ENCODE measurements at regions not wholly inside any gene's neighbourhood (a gene's known extent, or its start where the extent isn't known, plus 50 kb on each side); places are given as distances from the start of the nearest gene placed in this dataset.
A peak's percentile ranks its signal among the peaks of the same experiment; 100 is the strongest.

GRCh38 chr18:39806525-39806924, 2148.5 kb upstream of the PIK3C3 start:
- H3K27me3 ChIP-seq: no peaks in the 10 kb centered on the region
- DNase-seq: no peak
- no peaks in the 10 kb centered on the region for H3K4me1 ChIP-seq
- H3K36me3 ChIP-seq: no peaks in the 10 kb centered on the region
- no peak overlapping the region for H3K27ac ChIP-seq
- TF ChIP-seq POLR2AphosphoS5 (IDR thresholded peaks at IDR 0.05): no peak
- no peak for TF ChIP-seq EP300 (IDR thresholded peaks at IDR 0.05)
- TF ChIP-seq CTCF (IDR thresholded peaks at IDR 0.05): no peak
- no peak for TF ChIP-seq POLR2A (IDR thresholded peaks at IDR 0.05)
- 55 to 74% methylated on average over 3 of the region's 3 CpGs for WGBS, 2 donors
- no peaks in the 10 kb centered on the region for H3K9me3 ChIP-seq
- intact Hi-C loops (cut with DNase I): no loop called here
- H3K4me3 ChIP-seq: no peak overlapping the region

GRCh38 chr18:39805218-39805617, 2149.8 kb upstream of the PIK3C3 start:
- H3K27ac ChIP-seq: no peak overlapping the region
- no peaks in the 10 kb centered on the region for H3K36me3 ChIP-seq
- H3K4me3 ChIP-seq: no peak overlapping the region
- H3K27me3 ChIP-seq: no peaks in the 10 kb centered on the region
- H3K9me3 ChIP-seq: no peaks in the 10 kb centered on the region
- 44 to 75% methylated on average over 1 of the region's 1 CpG for WGBS, 2 donors
- peaks cover 0 to 1% (median 0%) of the 10 kb centered on the region in 4 donors for H3K4me1 ChIP-seq
- TF ChIP-seq POLR2AphosphoS5 (IDR thresholded peaks at IDR 0.05): no peak
- no peak for TF ChIP-seq EP300 (IDR thresholded peaks at IDR 0.05)
- TF ChIP-seq CTCF (IDR thresholded peaks at IDR 0.05): no peak
- TF ChIP-seq POLR2A (IDR thresholded peaks at IDR 0.05): no peak
- intact Hi-C loops (cut with DNase I): no loop called here
- DNase-seq: no peak

- peaks cover 0 to 11% (median 0%) of the 10 kb centered on the region in 4 donors for H3K4me1 ChIP-seq
- H3K27ac ChIP-seq: no peak overlapping the region
- H3K9me3 ChIP-seq: no peaks in the 10 kb centered on the region
- intact Hi-C loops (cut with DNase I): no loop called here
- H3K4me3 ChIP-seq: no peak overlapping the region
- H3K27me3 ChIP-seq: no peaks in the 10 kb centered on the region
- no peak for DNase-seq
- no peaks in the 10 kb centered on the region for H3K36me3 ChIP-seq
- TF ChIP-seq CTCF (IDR thresholded peaks at IDR 0.05) (no peak), POLR2AphosphoS5 (IDR thresholded peaks at IDR 0.05) (peak in 1 of 4 donors; percentile 50)
- WGBS, 2 donors: 89 to 91% methylated on average over 17 of the region's 17 CpGs
Measured at GRCh38 chr18:39802648-39803229, 2152.3 kb upstream of the PIK3C3 start.

GRCh38 chr18:39801848-39802247, 2153.2 kb upstream of the PIK3C3 start:
- no peaks in the 10 kb centered on the region for H3K27me3 ChIP-seq
- no peak for TF ChIP-seq POLR2A (IDR thresholded peaks at IDR 0.05)
- no peak for TF ChIP-seq EP300 (IDR thresholded peaks at IDR 0.05)
- no peak for TF ChIP-seq POLR2AphosphoS5 (IDR thresholded peaks at IDR 0.05)
- no peak for TF ChIP-seq CTCF (IDR thresholded peaks at IDR 0.05)
- peaks cover 0 to 11% (median 0%) of the 10 kb centered on the region in 4 donors for H3K4me1 ChIP-seq
- no peak overlapping the region for H3K4me3 ChIP-seq
- H3K27ac ChIP-seq: no peak overlapping the region
- WGBS, 2 donors: 92 to 95% methylated on average over 9 of the region's 9 CpGs
- H3K36me3 ChIP-seq: no peaks in the 10 kb centered on the region
- H3K9me3 ChIP-seq: no peaks in the 10 kb centered on the region
- no peak for DNase-seq
- intact Hi-C loops (cut with DNase I): no loop called here

GRCh38 chr18:39801010-39801409, 2154.0 kb upstream of the PIK3C3 start:
- no peak for TF ChIP-seq POLR2AphosphoS5 (IDR thresholded peaks at IDR 0.05)
- Histone ChIP-seq H3K27me3 (no peaks in the 10 kb centered on the region), H3K36me3 (no peaks in the 10 kb centered on the region), H3K4me3 (no peak overlapping the region), H3K9me3 (no peaks in the 10 kb centered on the region), H3K27ac (no peak overlapping the region), H3K4me1 (peaks cover 0 to 11% (median 0%) of the 10 kb centered on the region in 4 donors)
- intact Hi-C loops (cut with DNase I): no loop called here
- WGBS, 2 donors: 95 to 96% methylated on average over 15 of the region's 15 CpGs
- DNase-seq: no peak

Measured in sigmoid colon (tissue), 6 donors.